K562 (cell line): ENCODE measurements at regions not wholly inside any gene's neighbourhood (a gene's known extent, or its start where the extent isn't known, plus 50 kb on each side); places are given as distances from the start of the nearest gene placed in this dataset.

Source experiments
- ARID4B ChIP-seq: sonication (generic); formaldehyde crosslinking; IDR thresholded peaks from 2 replicates; pipeline ENCODE4 v1.8.0; 2022; ENCODE audit warnings: mild to moderate bottlenecking, missing genetic modification reagents
- CTCFL ChIP-seq: IDR thresholded peaks from 2 replicates; pipeline ENCODE4 v1.6.1; 2011; ENCODE audit warnings: borderline replicate concordance, low read depth, mild to moderate bottlenecking, moderate library complexity, low read length; ENCODE audit not compliant: insufficient read depth, poor library complexity, severe bottlenecking
- FOXJ2 ChIP-seq: fragments of 200-800 bp; sonication (Bioruptor generic); IDR thresholded peaks from 2 replicates; pipeline ENCODE4 v1.6.1; 2016; ENCODE audit warnings: missing genetic modification characterization, missing compliant biosample characterization
- HLTF ChIP-seq: fragments of 450-650 bp; IDR thresholded peaks from 2 replicates; pipeline ENCODE4 v1.6.1; 2016
- MBD1 ChIP-seq: fragments of 250-450 bp; sonication (Bioruptor Pico); IDR thresholded peaks from 2 replicates; pipeline ENCODE4 v1.8.0; 2022; ENCODE audit warnings: inconsistent platforms
- NUFIP1 ChIP-seq: fragments of 450-650 bp; IDR thresholded peaks from 2 replicates; pipeline ENCODE4 v1.6.1; 2018; ENCODE audit not compliant: partially characterized antibody
- PHB2 ChIP-seq: fragments of 450-650 bp; IDR thresholded peaks from 2 replicates; pipeline ENCODE4 v1.6.1; 2017; ENCODE audit warnings: low read depth
- RREB1 ChIP-seq: fragments of 250-450 bp; sonication (Bioruptor Pico); IDR thresholded peaks from 2 replicates; pipeline ENCODE4 v1.4.0; 2020
- SREBF1 ChIP-seq: fragments of 150-350 bp; IDR thresholded peaks from 2 replicates; pipeline ENCODE4 v1.6.1; 2014; ENCODE audit warnings: antibody characterized with exemption, low read depth, low read length, borderline replicate concordance
- YBX1 ChIP-seq: fragments of 450-650 bp; IDR thresholded peaks from 2 replicates; pipeline ENCODE4 v1.7.1; 2016; ENCODE audit warnings: mild to moderate bottlenecking
- ZBTB1 ChIP-seq: sonication (generic); formaldehyde crosslinking; IDR thresholded peaks from 2 replicates; pipeline ENCODE4 v1.8.1; 2023; ENCODE audit warnings: missing genetic modification reagents, low read depth, mild to moderate bottlenecking, borderline replicate concordance
- ZC3H4 ChIP-seq: sonication (generic); formaldehyde crosslinking; IDR thresholded peaks from 2 replicates; pipeline ENCODE4 v1.9.0; 2021; ENCODE audit warnings: missing genetic modification reagents, borderline replicate concordance
- ZNF232 ChIP-seq: sonication (generic); formaldehyde crosslinking; IDR thresholded peaks from 2 replicates; pipeline ENCODE4 v1.8.0; 2022; ENCODE audit warnings: mild to moderate bottlenecking, missing genetic modification reagents

- peak; percentile 98 for TF ChIP-seq RREB1
- TF ChIP-seq NUFIP1, result no peak
- peak; percentile 24 for TF ChIP-seq CTCFL
- TF ChIP-seq ARID4B (CRISPR knock-in tag), result peak; percentile 76; the same call in 1 of the 2 replicates
- no peak for TF ChIP-seq ZC3H4 (CRISPR knock-in tag)
- TF ChIP-seq SREBF1, result no peak
- no peak for TF ChIP-seq ZNF232 (CRISPR knock-in tag)
- no peak for TF ChIP-seq YBX1
- TF ChIP-seq HLTF, result no peak
- no peak for TF ChIP-seq PHB2
- no peak; the same call in 1 of the 2 replicates for TF ChIP-seq ZBTB1 (CRISPR knock-in tag)
- peak; percentile 76 for TF ChIP-seq FOXJ2 (tag)
- TF ChIP-seq MBD1 (CRISPR knock-in tag), result no peak
Measured at GRCh38 chr22:22168190-22168940, 76.2 kb upstream of the VPREB1 start (continued).
